DMS114 treated with DMSO at 0.1 percent for 48 hours (cell line): ENCODE measurements at regions not wholly inside any gene's neighbourhood (a gene's known extent, or its start where the extent isn't known, plus 50 kb on each side); places are given as distances from the start of the nearest gene placed in this dataset.
"Not testable (repeated sequence)": the region's sequence is repeated elsewhere in the genome, so short reads cannot be mapped to it uniquely, and the experiment has no call there.

ENCODE experiments used
- DNase-seq: peaks from one replicate; lab custom pipeline; 2025; ENCODE audit not compliant: unreplicated experiment; lab: John Stamatoyannopoulos, UW

DNA sequence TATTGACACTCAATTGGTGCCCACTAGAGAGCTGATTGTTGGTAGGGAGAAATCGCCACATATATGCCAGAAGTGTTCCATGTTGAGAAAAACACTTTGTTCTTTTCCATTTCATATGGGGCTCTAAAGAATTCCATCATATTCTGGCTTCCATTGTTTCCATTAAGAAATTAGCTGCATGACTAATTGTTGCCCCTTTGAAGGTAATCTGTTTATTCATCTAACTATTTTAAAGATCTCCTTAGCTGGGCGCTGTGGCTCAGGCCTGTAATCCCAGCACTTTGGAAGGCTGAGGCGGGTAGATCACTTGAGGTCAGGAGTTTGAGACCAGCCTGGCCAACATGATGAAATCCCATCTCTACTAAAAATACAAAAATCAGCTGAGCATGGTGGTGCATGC is 109.9 kb downstream of the MRPL14 start:
- not testable (repeated sequence) for DNase-seq

DNA sequence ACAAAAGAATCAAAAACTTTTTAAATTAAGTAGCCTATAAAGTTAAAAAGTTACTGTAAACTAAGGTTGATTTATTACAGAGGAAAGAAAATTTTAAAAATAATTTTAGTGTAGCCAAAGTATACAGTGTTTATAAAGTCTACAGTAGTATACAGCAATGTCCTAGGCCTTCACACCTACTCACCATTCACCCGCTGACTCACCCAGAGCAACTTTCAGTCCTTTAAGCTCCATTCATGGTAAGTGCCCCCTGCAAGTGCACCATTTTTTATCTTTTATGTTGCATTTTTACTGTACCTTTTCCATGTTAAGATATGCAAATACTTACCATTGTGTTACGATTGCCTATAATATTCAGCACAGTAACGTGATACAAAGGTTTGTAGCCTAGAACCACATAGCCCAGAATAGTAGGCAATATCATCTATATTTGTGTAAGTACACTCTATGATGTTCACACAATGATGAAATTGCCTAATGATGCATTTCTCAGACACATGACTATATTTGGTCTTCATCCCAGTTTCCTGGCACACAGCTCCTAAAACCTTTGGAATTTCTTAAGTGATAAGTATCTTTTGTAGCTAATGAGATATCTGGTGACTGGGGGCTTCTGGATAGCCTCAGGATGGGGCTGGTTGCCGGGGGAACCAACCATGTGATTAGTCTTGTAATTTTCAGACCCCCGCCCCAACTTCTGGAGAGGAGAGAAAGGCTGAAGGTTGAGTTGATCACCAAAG is 111.0 kb downstream of the MRPL14 start:
- DNase-seq: no peak

DNA sequence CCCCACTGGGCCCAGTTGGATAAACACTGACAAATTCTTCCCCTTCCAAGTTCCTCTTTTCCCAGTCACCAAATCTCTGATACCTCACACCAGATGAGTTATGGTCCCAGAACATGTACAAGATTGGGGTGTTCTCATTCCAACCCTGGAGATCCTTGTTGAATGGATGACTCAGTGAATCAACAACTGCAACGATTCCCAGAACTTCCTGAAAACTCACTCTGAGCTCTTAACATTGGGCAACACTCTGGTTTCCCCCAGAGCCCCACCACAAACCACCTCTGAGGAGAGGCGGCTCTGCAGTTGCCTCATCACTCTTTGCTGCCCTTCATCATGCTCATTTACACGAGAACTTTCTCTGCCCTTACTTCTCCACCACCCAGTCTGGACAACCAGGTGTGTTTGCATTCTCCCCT is 115.2 kb downstream of the MRPL14 start:
- DNase-seq: no peak

- no peak for DNase-seq
Measured at GRCh38 chr6:44011350-44011920, 115.8 kb downstream of the MRPL14 start.

- no peak for DNase-seq
Measured at GRCh38 chr6:44010411-44011349, 116.6 kb downstream of the MRPL14 start.

- no peak for DNase-seq
Measured at GRCh38 chr6:44009425-44010321, 117.6 kb downstream of the MRPL14 start.

GRCh38 chr6:44008821-44009370 is 118.4 kb downstream of the MRPL14 start:
- DNase-seq: no peak

- no peak for DNase-seq
Measured at GRCh38 chr6:44007818-44008621, 119.2 kb downstream of the MRPL14 start.

GRCh38 chr6:44006872-44007303 is 120.4 kb downstream of the MRPL14 start:
- no peak for DNase-seq

DNA sequence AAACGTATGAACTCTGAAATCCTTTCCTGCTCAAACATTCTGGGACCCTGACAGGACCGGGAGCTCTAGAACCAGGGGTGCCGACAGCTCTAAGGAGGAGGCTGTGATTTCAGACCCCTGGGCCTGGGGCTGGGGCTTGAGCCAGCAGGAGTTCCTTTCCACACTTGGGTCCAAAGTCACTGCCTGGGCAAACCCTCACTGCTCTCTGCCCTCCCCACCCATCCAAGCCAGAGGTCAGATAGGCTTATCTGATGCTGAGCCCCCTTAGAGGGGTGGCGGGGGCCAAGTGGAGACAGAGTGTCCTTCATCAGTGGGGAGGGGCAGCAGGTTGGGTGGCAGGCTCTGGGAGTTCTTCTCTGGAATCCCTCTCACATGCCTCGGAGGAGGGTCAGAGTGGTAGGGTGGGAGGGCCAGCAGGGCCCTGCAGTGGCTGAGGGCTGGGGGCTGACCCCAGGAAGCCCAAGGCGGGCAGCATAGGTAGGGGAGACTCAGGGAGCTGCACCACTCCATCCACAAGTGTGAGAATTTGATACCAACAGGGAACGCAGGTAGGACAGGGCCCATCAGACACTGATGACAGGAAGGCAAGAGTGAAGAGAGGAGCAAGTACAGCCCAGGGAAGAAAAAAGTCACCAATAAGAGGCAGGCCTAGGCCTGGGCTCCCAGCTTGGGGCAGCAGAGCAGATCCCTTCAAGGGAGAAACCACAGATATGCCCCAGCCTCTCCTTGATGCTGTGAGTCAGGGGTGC is 121.0 kb downstream of the MRPL14 start:
- no peak for DNase-seq

DNA sequence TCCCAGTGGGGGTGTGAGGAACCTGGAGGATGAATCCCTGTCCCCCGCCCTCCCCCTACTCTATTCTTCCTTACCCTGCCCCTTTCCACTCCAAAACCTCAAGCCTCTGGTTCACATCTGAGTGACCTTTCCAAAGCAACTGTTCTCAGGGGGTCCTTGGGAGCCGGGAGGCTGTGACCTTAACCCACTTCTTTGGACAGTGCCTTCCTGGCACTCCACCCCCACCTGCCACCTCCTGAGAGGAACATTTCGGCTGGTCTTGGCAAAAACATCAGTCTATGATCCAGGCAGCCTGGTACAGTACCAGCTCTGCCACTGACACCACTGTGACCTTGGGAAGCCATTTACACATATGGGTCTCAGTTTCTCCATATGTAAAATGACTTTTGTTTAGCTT is 121.7 kb downstream of the MRPL14 start:
- DNase-seq: no peak

DNA sequence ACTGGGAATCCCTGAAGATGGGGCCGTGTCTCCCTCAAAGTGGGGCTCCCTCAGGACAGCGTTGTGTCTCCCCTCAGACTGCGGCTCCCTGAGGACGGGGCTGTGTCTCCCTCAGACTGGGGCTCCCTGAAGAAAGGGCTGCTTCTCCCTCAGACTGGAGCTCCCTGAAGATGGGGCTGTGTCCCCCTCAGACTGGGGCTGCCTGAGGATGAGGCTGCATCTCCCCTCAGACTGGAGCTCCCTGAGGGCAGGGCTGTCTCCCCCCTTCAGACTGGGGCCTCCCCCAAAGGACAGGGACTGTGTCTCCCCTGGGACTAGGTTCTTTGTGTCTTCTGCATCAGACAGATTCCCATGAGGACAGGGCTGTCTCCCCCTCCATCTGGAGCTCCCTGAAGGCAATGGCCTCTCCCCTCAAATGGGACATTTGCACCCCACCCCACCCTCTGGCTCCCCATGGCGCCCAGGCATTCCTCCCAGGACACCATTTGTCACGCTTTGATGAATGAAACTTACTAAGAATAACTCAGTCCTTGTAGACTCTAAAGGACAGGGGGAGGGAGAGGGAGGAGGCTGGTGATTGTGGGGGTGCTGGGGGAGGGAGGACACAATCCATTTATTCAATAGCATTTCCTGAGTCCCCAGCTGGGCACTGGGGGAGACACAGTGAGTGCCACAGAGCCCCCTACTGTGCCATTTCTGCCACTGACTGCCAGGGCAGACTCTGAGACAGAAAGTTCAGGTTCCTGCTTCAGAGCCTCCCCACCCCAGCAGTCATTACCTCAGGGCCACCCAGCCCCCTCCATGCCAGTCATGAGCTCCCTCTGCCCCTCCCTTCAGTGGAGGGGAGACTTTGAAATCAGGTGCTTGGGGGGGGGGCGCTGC is 122.4 kb downstream of the MRPL14 start:
- no peak for DNase-seq

DNA sequence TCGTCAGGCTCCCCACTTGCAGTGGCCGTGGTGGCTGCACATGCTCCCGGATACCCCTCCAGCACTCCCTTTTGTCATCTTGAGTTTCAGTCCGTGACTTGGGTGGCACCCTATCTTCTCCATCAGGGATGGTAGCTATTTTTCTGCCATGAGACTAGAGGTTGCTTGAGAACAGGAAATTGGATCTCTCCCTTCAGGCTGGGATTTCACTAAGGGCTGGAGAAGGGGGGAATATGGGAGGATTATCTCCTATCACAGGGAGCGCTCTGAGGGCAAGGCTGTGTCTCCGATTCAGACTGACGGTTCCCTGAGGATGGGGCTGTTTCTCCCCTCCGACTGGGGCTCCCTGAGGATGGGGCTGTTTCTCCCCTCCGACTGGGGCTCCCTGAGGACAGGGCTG is 123.1 kb downstream of the MRPL14 start:
- no peak for DNase-seq

DNA sequence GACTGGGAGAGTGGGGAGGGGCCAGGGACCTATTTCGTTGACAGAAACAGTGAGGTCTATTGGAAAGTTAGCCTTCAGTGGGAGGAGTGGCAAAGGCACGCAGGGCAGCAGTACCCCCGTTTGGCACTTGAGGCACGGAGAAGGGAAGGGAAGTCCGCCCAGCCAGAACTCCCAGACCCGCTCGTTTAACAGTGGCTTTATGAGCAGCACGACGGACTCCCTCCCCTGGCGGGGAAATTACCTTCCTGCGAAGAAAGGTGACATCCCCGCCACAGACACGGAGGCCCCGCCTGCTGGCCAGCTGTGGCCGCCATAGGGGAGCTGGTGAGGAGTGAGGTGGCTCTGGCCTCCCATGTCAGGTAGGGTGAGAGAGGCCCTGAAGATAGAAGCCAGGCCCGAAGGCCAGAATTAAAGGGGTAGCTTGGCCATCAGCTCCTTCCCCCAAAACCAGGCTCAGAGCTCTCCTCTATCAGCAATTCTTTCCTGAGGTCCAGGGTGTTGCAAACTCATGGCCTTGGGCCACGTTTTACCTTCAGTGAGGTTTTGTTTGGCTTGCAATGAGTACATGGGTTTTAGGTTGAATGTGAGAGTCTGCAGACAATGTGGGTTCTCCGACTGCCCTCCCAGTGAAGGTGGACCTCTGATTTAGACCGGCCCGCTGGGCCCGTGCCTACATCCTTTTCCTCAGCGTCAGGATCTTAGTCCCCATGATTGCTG is 123.7 kb downstream of the MRPL14 start:
- DNase-seq: no peak

- peak; percentile 15 for DNase-seq
Measured at GRCh38 chr6:44002593-44003344, 124.5 kb downstream of the MRPL14 start.

DNA sequence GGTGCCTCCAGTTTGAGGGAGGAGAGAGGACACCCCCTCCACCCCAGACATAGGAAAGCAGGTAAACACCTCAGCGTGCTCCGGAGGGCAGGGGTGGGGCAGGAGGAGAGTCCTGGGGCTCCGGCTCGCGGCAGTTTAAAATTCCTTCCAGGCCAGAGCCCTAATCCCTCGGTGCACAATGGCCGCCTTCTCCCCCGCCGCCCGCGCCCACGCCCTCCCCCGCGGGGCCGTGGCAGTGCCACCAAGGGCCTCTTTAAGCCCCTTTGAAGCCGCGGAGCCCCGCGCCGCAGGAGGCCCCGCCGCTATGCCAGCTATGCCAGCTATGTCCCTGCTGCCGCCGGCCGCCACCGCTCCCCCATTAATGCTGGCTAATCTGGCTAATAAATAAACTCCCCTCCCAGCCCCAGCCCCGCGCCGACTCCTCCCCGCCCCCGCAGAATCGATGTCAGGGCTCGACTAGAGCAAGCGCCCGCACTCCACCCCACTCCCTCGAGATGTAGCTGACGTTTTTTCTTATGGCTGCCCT is 125.1 kb downstream of the MRPL14 start:
- no peak for DNase-seq
